A549 (cell line): ENCODE measurements at regions not wholly inside any gene's neighbourhood (a gene's known extent, or its start where the extent isn't known, plus 50 kb on each side); places are given as distances from the start of the nearest gene placed in this dataset.
"Not testable (repeated sequence)": the region's sequence is repeated elsewhere in the genome, so short reads cannot be mapped to it uniquely, and the experiment has no call there.

ENCODE experiments used
- ATAC-seq, 2 experiments: fragments of 200-7000 bp in 1 of 2; fragments of >200 bp in 1 of 2; cut with Nextera tagmentation in 1 of 2; cut with Tn5 transposase in 1 of 2; 3 replicates each; pipeline versions ENCODE4 v1.8.0 to v1.9.1; 2018 to 2020; ENCODE audit warnings: mild to moderate bottlenecking in 1 of 2, moderate library complexity in 1 of 2
- CTCF ChIA-PET: fragments of 300-600 bp; sonication (Branson Sonifier 250); formaldehyde crosslinking; extraction: SDS; loops from one replicate; lab custom pipeline; 2021; ENCODE audit warnings: antibody characterized with exemption, inconsistent platforms; lab: Yijun Ruan, JAX
- POLR2A ChIA-PET: fragments of 350-600 bp; formaldehyde crosslinking; extraction: SDS; loops from one replicate; lab custom pipeline; 2021; ENCODE audit warnings: antibody characterized with exemption, inconsistent platforms; lab: Yijun Ruan, JAX
- DNase-seq, 2 experiments: peaks; one replicate each; pipeline versions ENCODE4 v3.0.0 to v3.0.0-alpha.2; 2011 to 2016; ENCODE audit warnings: low read depth in 1 of 2, low spot score in 1 of 2
- FAIRE-seq: peaks from 2 replicates; lab custom pipeline; 2011; peaks lifted over from hg19 to GRCh38; lab: Jason Lieb, UNC
- H3K27ac ChIP-seq, 2 experiments: fragments of >200 bp; sonication (Bioruptor Twin); formaldehyde crosslinking; 3 replicates each; pipeline ENCODE4 v1.5.1; 2016 to 2017
- H3K4me1 ChIP-seq: fragments of >200 bp; sonication (Bioruptor Twin); formaldehyde crosslinking; 3 replicates; pipeline ENCODE4 v1.6.1; 2016
- H3K4me2 ChIP-seq: fragments of >200 bp; sonication (Bioruptor Twin); formaldehyde crosslinking; 3 replicates; pipeline ENCODE4 v1.6.1; 2016
- H3K4me3 ChIP-seq: fragments of >200 bp; sonication (Bioruptor Twin); formaldehyde crosslinking; 3 replicates; pipeline ENCODE4 v1.5.1; 2016
- H3K9me3 ChIP-seq: fragments of >200 bp; sonication (Bioruptor Twin); formaldehyde crosslinking; 3 replicates; pipeline ENCODE4 v1.6.1; 2016
- CBX2 ChIP-seq: fragments of 200-600 bp; sonication (generic); IDR thresholded peaks from 2 replicates; pipeline ENCODE4 v1.6.1; 2016; ENCODE audit warnings: low read depth, mild to moderate bottlenecking, borderline replicate concordance
- CEBPB ChIP-seq, 2 experiments: fragments of >200 bp in 1 of 2; sonication (Bioruptor Twin) in 1 of 2; formaldehyde crosslinking in 1 of 2; IDR thresholded peaks; 2 replicates each; pipeline ENCODE4 v1.6.1; 2012 to 2016
- EHF ChIP-seq: fragments of 250-450 bp; sonication (Bioruptor Pico); IDR thresholded peaks from 2 replicates; pipeline ENCODE4 v1.5.0; 2020; ENCODE audit warnings: mild to moderate bottlenecking
- EP300 ChIP-seq, 2 experiments: fragments of >200 bp; sonication (Bioruptor Twin); formaldehyde crosslinking; IDR thresholded peaks; 2 replicates in 1 of 2; 3 replicates in 1 of 2; pipeline ENCODE4 v1.6.1; 2016 to 2017
- FOSL2 ChIP-seq, 2 experiments: fragments of 450-650 bp in 1 of 2; fragments of >200 bp in 1 of 2; sonication (Bioruptor Twin) in 1 of 2; formaldehyde crosslinking; IDR thresholded peaks; 2 replicates each; pipeline versions ENCODE4 v1.5.0 to v1.6.1; 2016 to 2020; ENCODE audit warnings: mild to moderate bottlenecking in 1 of 2, moderate library complexity in 1 of 2
- JUNB ChIP-seq: fragments of >200 bp; sonication (Bioruptor Twin); formaldehyde crosslinking; IDR thresholded peaks from 2 replicates; pipeline ENCODE4 v1.6.1; 2016
- MYC ChIP-seq: IDR thresholded peaks from 2 replicates; pipeline ENCODE4 v1.6.1; 2012; ENCODE audit warnings: mild to moderate bottlenecking, inconsistent platforms, low read length, improper control_type of control experiment, borderline replicate concordance
- NFE2L2 ChIP-seq: fragments of 150-350 bp; conservative IDR thresholded peaks from 2 replicates; pipeline ENCODE4 v1.6.1; 2014; ENCODE audit warnings: low read length
- POLR2A ChIP-seq: IDR thresholded peaks from 2 replicates; pipeline ENCODE4 v1.6.1; 2012; ENCODE audit warnings: mild to moderate bottlenecking, low read length
- RARB ChIP-seq: fragments of 250-450 bp; sonication (Bioruptor Pico); IDR thresholded peaks from 2 replicates; pipeline ENCODE4 v1.8.0; 2021; ENCODE audit warnings: mild to moderate bottlenecking, moderate library complexity
- RFX5 ChIP-seq: fragments of 450-650 bp; IDR thresholded peaks from 2 replicates; pipeline ENCODE4 v1.7.1; 2014; ENCODE audit warnings: antibody characterized with exemption, mild to moderate bottlenecking, moderate library complexity
- RNF2 ChIP-seq: fragments of 200-600 bp; sonication (generic); IDR thresholded peaks from 2 replicates; pipeline ENCODE4 v1.6.1; 2016; ENCODE audit warnings: low read depth, mild to moderate bottlenecking, antibody characterized with exemption, moderate library complexity, borderline replicate concordance
- ZFP36 ChIP-seq: fragments of 450-650 bp; IDR thresholded peaks from 2 replicates; pipeline ENCODE4 v1.6.1; 2014; ENCODE audit warnings: borderline replicate concordance; ENCODE audit not compliant: partially characterized antibody
- WGBS: methylation state at CpG from one replicate; pipeline ENCODE4 v1.1.6; 2017; ENCODE audit errors: missing lambda C conversion rate; 5-methylcytosine and 5-hydroxymethylcytosine counted together
- TF ChIP-seq, protein P1 (sequence below): IDR thresholded peaks from 2 replicates; pipeline ENCODE4 v1.6.1; 2012; ENCODE audit warnings: low read depth, borderline replicate concordance
- TF ChIP-seq, protein P2 (sequence below): fragments of >200 bp; sonication (Bioruptor Twin); formaldehyde crosslinking; IDR thresholded peaks from 2 replicates; pipeline ENCODE4 v1.6.1; 2016

GRCh38 chr6:119497988-119498727, 148.6 kb upstream of the MAN1A1 start:
- no peak for TF ChIP-seq RARB
- TF ChIP-seq POLR2A, result no peak
- TF ChIP-seq ZFP36, result no peak
- TF ChIP-seq RFX5, result no peak
- no peak for TF ChIP-seq MYC
- no peak for TF ChIP-seq JUNB
- TF ChIP-seq FOSL2 (IDR thresholded peaks at IDR 0.05), result no peak
- no peak for TF ChIP-seq FOSL2 (CRISPR knock-in tag; IDR thresholded peaks at IDR 0.05)
- no peak for TF ChIP-seq RNF2
- TF ChIP-seq CEBPB (IDR thresholded peaks at IDR 0.05), result no peak
- ATAC-seq, result no peak
- WGBS, result 21% methylated on average over 3 of the region's 3 CpGs
- DNase-seq, result no peak
- Histone ChIP-seq H3K4me2 (no peak overlapping the region), H3K4me1 (no peaks in the 10 kb centered on the region), H3K4me3 (no peak overlapping the region), H3K27ac (no peak overlapping the region), H3K9me3 (no peaks in the 10 kb centered on the region)
- CTCF ChIA-PET, result no interaction called here
- POLR2A ChIA-PET, result no interaction called here
- no peak for FAIRE-seq

DNA sequence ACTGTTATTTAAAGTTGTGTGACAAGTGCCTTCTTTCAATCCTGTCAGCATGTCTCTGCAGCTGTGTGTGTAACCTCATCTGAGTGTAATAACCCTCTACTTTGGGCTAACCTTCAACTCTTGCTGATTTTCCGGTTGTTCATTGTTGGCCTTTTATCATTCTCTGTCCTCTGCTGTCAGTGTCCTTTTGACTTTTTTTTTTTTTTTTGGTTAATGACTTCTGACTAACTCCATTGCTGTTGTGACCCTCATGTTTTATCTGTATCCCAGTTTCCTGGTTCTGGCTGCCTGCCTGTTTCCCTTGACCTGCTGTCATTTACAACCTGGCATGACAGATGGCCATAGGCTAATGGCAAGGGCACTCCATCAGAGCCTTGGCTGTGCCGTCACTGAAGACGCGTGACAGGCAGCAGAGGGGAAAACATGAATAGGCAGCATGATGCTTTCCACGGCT, 145.7 kb upstream of the MAN1A1 start:
- TF ChIP-seq ZFP36, result no peak
- TF ChIP-seq, protein P1, sequence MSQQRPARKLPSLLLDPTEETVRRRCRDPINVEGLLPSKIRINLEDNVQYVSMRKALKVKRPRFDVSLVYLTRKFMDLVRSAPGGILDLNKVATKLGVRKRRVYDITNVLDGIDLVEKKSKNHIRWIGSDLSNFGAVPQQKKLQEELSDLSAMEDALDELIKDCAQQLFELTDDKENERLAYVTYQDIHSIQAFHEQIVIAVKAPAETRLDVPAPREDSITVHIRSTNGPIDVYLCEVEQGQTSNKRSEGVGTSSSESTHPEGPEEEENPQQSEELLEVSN, result no peak
- TF ChIP-seq, all 56 proteins: peak for 0
- WGBS, result 53% methylated on average over 5 of the region's 5 CpGs
- H3K4me1 ChIP-seq, result no peaks in the 10 kb centered on the region
- no peak for ATAC-seq
- ChIA-PET POLR2A (no interaction called here), CTCF (no interaction called here)
- H3K9me3 ChIP-seq, result no peaks in the 10 kb centered on the region
- H3K27ac ChIP-seq, result no peak overlapping the region
- no peak overlapping the region for H3K4me2 ChIP-seq
- no peak overlapping the region for H3K4me3 ChIP-seq
- DNase-seq, result no peak
- FAIRE-seq, result no peak

- 6% methylated on average over 1 of the region's 1 CpG for WGBS
- ChIA-PET CTCF (no interaction called here), POLR2A (no interaction called here)
- Histone ChIP-seq H3K4me2 (no peak overlapping the region), H3K9me3 (no peaks in the 10 kb centered on the region), H3K4me3 (no peak overlapping the region), H3K27ac (no peak overlapping the region), H3K4me1 (no peaks in the 10 kb centered on the region)
- no peak for DNase-seq
- no peak for ATAC-seq
- no peak for FAIRE-seq
- TF ChIP-seq, protein P2, sequence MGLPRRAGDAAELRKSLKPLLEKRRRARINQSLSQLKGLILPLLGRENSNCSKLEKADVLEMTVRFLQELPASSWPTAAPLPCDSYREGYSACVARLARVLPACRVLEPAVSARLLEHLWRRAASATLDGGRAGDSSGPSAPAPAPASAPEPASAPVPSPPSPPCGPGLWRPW, result no peak
- TF ChIP-seq NFE2L2 (no peak), CBX2 (no peak), EHF (no peak), EP300 (IDR thresholded peaks at IDR 0.05) (no peak)
Measured at GRCh38 chr6:119493980-119494379, 144.4 kb upstream of the MAN1A1 start.

DNA sequence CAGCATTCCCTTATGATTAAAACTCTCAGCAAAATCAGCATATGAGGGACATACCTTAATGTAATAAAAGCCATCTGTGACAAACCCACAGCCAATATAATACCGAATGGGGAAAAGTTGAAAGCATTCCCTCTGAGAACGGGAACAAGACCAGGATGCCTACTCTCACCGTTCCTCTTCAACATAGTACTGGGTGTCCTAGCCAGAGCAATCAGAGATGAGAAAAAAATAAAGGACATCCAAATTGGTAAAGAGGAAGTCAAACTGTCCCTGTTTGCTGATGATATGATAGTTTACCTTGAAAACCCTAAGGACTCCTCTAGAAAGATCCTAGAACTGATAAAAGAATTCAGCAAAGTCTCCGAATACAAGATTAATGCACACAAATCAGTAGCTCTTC, 141.6 kb upstream of the MAN1A1 start:
- DNase-seq, CTCF ChIA-PET, H3K4me2 ChIP-seq, ATAC-seq, POLR2A ChIA-PET, H3K27ac ChIP-seq, H3K4me3 ChIP-seq, H3K9me3 ChIP-seq, H3K4me1 ChIP-seq, FAIRE-seq: not testable (repeated sequence)
- WGBS, result 43% methylated on average over 4 of the region's 4 CpGs

- ATAC-seq, H3K4me1 ChIP-seq, FAIRE-seq, H3K27ac ChIP-seq, CTCF ChIA-PET, H3K4me3 ChIP-seq, DNase-seq, POLR2A ChIA-PET, H3K4me2 ChIP-seq, H3K9me3 ChIP-seq: not testable (repeated sequence)
- WGBS, result 80% methylated on average over 1 of the region's 1 CpG
Measured at GRCh38 chr6:119490050-119490449, 140.5 kb upstream of the MAN1A1 start.
